RWPE2 (cell line): ENCODE measurements at regions not wholly inside any gene's neighbourhood (a gene's known extent, or its start where the extent isn't known, plus 50 kb on each side); places are given as distances from the start of the nearest gene placed in this dataset.

Experiments used
- ATAC-seq: fragments of 200-7000 bp; cut with Tn5 transposase; 3 replicates; pipeline ENCODE4 v1.9.1; 2021; ENCODE audit warnings: low read depth
- DNase-seq: peaks from one replicate; pipeline ENCODE4 v3.0.0-alpha.2; 2020; ENCODE audit warnings: low spot score
- H3K27ac ChIP-seq: fragments of 450-650 bp; 2 replicates; pipeline ENCODE4 v1.5.1; 2017; ENCODE audit warnings: mild to moderate bottlenecking; ENCODE audit not compliant: poor library complexity, severe bottlenecking
- H3K27me3 ChIP-seq: fragments of 250-450 bp; sonication (Bioruptor Pico); 2 replicates; pipeline ENCODE4 v1.5.1; 2021; ENCODE audit warnings: mild to moderate bottlenecking, moderate library complexity; ENCODE audit not compliant: insufficient read depth, poor library complexity, severe bottlenecking
- H3K36me3 ChIP-seq: fragments of 250-450 bp; sonication (Bioruptor Pico); 2 replicates; pipeline ENCODE4 v1.5.1; 2020; ENCODE audit warnings: low read depth, mild to moderate bottlenecking, moderate library complexity
- H3K4me1 ChIP-seq: fragments of 250-450 bp; sonication (Bioruptor Pico); 2 replicates; pipeline ENCODE4 v1.5.1; 2021; ENCODE audit warnings: mild to moderate bottlenecking, moderate library complexity; ENCODE audit not compliant: insufficient read depth, poor library complexity, severe bottlenecking
- H3K4me3 ChIP-seq: fragments of 250-450 bp; sonication (Bioruptor Pico); 2 replicates; pipeline ENCODE4 v1.5.1; 2021; ENCODE audit warnings: mild to moderate bottlenecking, moderate library complexity; ENCODE audit not compliant: severe bottlenecking
- H3K9me3 ChIP-seq: fragments of 250-450 bp; sonication (Bioruptor Pico); 2 replicates; pipeline ENCODE4 v1.5.1; 2021; ENCODE audit warnings: mild to moderate bottlenecking, moderate library complexity; ENCODE audit not compliant: severe bottlenecking
- CTCF ChIP-seq: fragments of 450-650 bp; IDR thresholded peaks from one replicate; pipeline ENCODE4 v1.5.1; 2017; ENCODE audit warnings: mild to moderate bottlenecking, moderate library complexity; ENCODE audit not compliant: poor library complexity, severe bottlenecking

DNA sequence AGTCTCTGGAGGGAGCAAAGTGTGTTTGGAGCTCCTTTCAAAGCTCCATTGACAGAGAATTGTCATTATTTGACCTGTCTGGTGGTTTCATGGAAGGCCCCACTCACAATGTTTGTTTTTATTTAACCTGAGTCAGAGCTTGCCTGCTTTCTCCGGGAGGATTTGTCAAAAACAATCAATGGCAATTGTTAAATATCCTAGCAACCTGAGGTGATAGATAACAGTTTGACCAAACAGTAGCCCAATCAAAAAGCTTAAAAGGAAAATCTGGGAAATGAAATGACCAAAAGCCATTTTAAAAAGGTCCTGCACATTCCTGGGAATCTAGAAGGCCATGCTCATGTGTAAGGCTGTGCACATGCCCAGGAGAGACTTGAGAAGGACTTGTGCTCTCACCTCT lies 177.2 kb upstream of the POC5 start:
- TF ChIP-seq CTCF: no peak
- H3K36me3 ChIP-seq: no peaks in the 10 kb centered on the region
- DNase-seq (no peak), ATAC-seq (no peak)
- H3K27ac ChIP-seq: no peak overlapping the region
- H3K4me3 ChIP-seq: no peak overlapping the region
- H3K27me3 ChIP-seq: no peaks in the 10 kb centered on the region
- H3K9me3 ChIP-seq: no peaks in the 10 kb centered on the region
- no peaks in the 10 kb centered on the region for H3K4me1 ChIP-seq

GRCh38 chr5:75891736-75892135 lies 174.5 kb upstream of the POC5 start:
- H3K9me3 ChIP-seq: no peaks in the 10 kb centered on the region
- H3K4me1 ChIP-seq: no peaks in the 10 kb centered on the region
- no peaks in the 10 kb centered on the region for H3K27me3 ChIP-seq
- DNase-seq (no peak), ATAC-seq (no peak)
- H3K4me3 ChIP-seq: no peak overlapping the region
- no peak overlapping the region for H3K27ac ChIP-seq
- no peaks in the 10 kb centered on the region for H3K36me3 ChIP-seq
- TF ChIP-seq CTCF: no peak

DNA sequence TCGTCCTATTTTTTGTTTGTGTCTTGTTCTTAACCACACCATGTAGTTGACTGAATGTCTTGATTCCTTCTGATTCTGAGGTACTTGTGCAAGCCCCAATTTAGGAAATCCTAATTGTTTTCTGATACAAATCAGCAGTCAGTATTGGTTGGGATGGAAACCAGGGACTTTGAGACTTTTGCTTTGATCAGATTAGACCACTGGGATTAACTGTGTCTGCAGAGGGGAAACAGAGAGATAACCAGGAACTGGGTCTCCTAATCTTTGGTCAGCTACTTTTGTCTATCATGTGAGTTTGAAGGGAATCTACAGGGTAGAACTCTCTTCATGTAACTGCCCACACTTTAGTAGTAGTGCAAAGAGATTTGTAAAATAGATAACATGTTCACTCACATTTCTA lies 173.8 kb upstream of the POC5 start:
- Histone ChIP-seq H3K36me3 (no peaks in the 10 kb centered on the region), H3K4me1 (no peaks in the 10 kb centered on the region), H3K4me3 (no peak overlapping the region), H3K27me3 (no peaks in the 10 kb centered on the region), H3K27ac (no peak overlapping the region), H3K9me3 (no peaks in the 10 kb centered on the region)
- TF ChIP-seq CTCF: no peak
- ATAC-seq (no peak), DNase-seq (no peak)

- no peaks in the 10 kb centered on the region for H3K36me3 ChIP-seq
- no peaks in the 10 kb centered on the region for H3K27me3 ChIP-seq
- no peak overlapping the region for H3K4me3 ChIP-seq
- no peak for TF ChIP-seq CTCF
- no peaks in the 10 kb centered on the region for H3K9me3 ChIP-seq
- H3K27ac ChIP-seq: no peak overlapping the region
- H3K4me1 ChIP-seq: no peaks in the 10 kb centered on the region
- ATAC-seq: peak; percentile 73
- DNase-seq: no peak
Measured at GRCh38 chr5:75890546-75890945, 173.3 kb upstream of the POC5 start.

GRCh38 chr5:75886706-75887105 lies 169.5 kb upstream of the POC5 start:
- no peak for DNase-seq
- Histone ChIP-seq H3K4me1 (no peaks in the 10 kb centered on the region), H3K9me3 (no peaks in the 10 kb centered on the region), H3K36me3 (no peaks in the 10 kb centered on the region), H3K4me3 (no peak overlapping the region), H3K27me3 (no peaks in the 10 kb centered on the region), H3K27ac (no peak overlapping the region)
- no peak for ATAC-seq
- TF ChIP-seq CTCF: no peak
